ENCODE measurements at regions not wholly inside any gene's neighbourhood (a gene's known extent, or its start where the extent isn't known, plus 50 kb on each side); places are given as distances from the start of the nearest gene placed in this dataset.

DNA sequence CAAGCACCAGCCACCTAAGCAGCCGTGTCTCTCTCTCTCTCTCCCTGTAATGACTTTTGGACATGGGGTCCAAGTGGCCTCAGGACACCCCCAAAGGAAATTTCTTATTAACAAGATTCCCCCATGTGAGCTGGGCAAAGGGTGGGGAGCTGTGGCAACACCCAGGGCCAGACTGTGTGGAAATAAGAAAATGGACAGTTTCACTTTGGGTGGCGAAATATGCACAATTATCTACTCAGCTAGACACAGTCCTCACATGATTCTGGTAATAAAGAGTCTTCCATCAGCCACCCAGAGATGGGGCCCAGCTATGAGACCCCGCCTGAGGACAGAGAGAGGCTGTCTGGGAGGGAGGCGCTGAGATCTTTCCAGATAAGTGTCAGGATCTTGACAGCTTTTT is 96.8 kb upstream of the TPM1 start:
- no peaks in the 10 kb centered on the region for H3K79me2 ChIP-seq (ENCODE audit: low read length)
- H2AFZ ChIP-seq (ENCODE audit: low read depth, low read length) = no peak overlapping the region
- H3K9ac ChIP-seq (ENCODE audit: low read length) = no peak overlapping the region
- no peak overlapping the region for H3K4me2 ChIP-seq (ENCODE audit: low read length)
- H3K36me3 ChIP-seq (replicated peaks; ENCODE audit: low read depth, low read length) = no peaks in the 10 kb centered on the region
- TF ChIP-seq CTCF (IDR thresholded peaks at IDR 0.05; ENCODE audit: low read depth, low read length) = no peak
- TF ChIP-seq EZH2phosphoT487 (IDR thresholded peaks at IDR 0.05; ENCODE audit: low read depth) = no peak
- no peak overlapping the region for H3K27ac ChIP-seq (ENCODE audit: low read length)
- no peaks in the 10 kb centered on the region for H3K4me1 ChIP-seq (ENCODE audit: low read length)
- no peaks in the 10 kb centered on the region for H3K9me3 ChIP-seq (ENCODE audit: insufficient read depth, low read length)
- no peaks in the 10 kb centered on the region for H4K20me1 ChIP-seq (ENCODE audit: insufficient read depth, low read length)
- H3K4me3 ChIP-seq (ENCODE audit: low read length) = no peak overlapping the region
- H3K27me3 ChIP-seq (ENCODE audit: low read depth, low read length) = peaks cover 24% of the 10 kb centered on the region

GRCh38 chr15:62946940-62947339 is 95.6 kb upstream of the TPM1 start:
- Histone ChIP-seq H3K4me1 (ENCODE audit: low read length) (no peaks in the 10 kb centered on the region), H3K27me3 (ENCODE audit: low read depth, low read length) (peaks cover 35% of the 10 kb centered on the region), H3K27ac (ENCODE audit: low read length) (no peak overlapping the region), H3K9ac (ENCODE audit: low read length) (no peak overlapping the region), H2AFZ (ENCODE audit: low read depth, low read length) (no peak overlapping the region), H3K36me3 (replicated peaks; ENCODE audit: low read depth, low read length) (no peaks in the 10 kb centered on the region), H4K20me1 (ENCODE audit: insufficient read depth, low read length) (no peaks in the 10 kb centered on the region), H3K4me2 (ENCODE audit: low read length) (no peak overlapping the region), H3K79me2 (ENCODE audit: low read length) (no peaks in the 10 kb centered on the region), H3K4me3 (ENCODE audit: low read length) (no peak overlapping the region), H3K9me3 (ENCODE audit: insufficient read depth, low read length) (no peaks in the 10 kb centered on the region)
- TF ChIP-seq EZH2phosphoT487 (IDR thresholded peaks at IDR 0.05; ENCODE audit: low read depth) (no peak), CTCF (IDR thresholded peaks at IDR 0.05; ENCODE audit: low read depth, low read length) (no peak)

DNA sequence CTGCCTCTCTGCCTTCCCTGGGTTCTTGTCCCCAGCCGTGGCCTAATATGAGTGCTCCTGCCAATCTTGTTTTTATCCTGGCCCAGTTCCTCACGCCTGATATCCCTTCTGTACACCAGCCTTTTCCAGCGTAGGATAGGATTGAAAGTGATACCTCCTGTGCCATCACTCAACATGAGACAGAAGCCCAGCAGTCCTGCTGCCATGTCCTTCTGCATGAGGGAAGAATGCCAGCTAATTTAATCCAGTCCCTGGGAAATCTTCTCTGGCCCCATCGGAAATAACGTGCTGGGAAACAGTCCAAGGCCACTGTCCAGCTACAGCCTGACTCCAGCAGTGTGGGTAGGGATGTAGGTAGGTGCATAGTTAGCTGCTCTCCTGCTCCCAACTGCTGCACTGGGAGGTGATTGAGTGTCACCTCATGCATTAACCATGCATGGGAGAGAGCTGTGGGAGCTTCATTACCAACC is 92.0 kb upstream of the TPM1 start:
- TF ChIP-seq CTCF (IDR thresholded peaks at IDR 0.05; ENCODE audit: low read depth, low read length) = no peak
- no peak for TF ChIP-seq EZH2phosphoT487 (IDR thresholded peaks at IDR 0.05; ENCODE audit: low read depth)
- no peak overlapping the region for H3K9ac ChIP-seq (ENCODE audit: low read length)
- no peak overlapping the region for H3K4me2 ChIP-seq (ENCODE audit: low read length)
- H2AFZ ChIP-seq (ENCODE audit: low read depth, low read length) = no peak overlapping the region
- H3K9me3 ChIP-seq (ENCODE audit: insufficient read depth, low read length) = no peaks in the 10 kb centered on the region
- H3K79me2 ChIP-seq (ENCODE audit: low read length) = no peaks in the 10 kb centered on the region
- no peaks in the 10 kb centered on the region for H4K20me1 ChIP-seq (ENCODE audit: insufficient read depth, low read length)
- H3K27ac ChIP-seq (ENCODE audit: low read length) = no peak overlapping the region
- H3K27me3 ChIP-seq (ENCODE audit: low read depth, low read length) = peaks cover 35% of the 10 kb centered on the region
- H3K4me1 ChIP-seq (ENCODE audit: low read length) = no peaks in the 10 kb centered on the region
- H3K36me3 ChIP-seq (replicated peaks; ENCODE audit: low read depth, low read length) = no peaks in the 10 kb centered on the region
- H3K4me3 ChIP-seq (ENCODE audit: low read length) = no peak overlapping the region

- H3K4me1 ChIP-seq (ENCODE audit: low read length) = no peaks in the 10 kb centered on the region
- no peak overlapping the region for H3K9ac ChIP-seq (ENCODE audit: low read length)
- no peak overlapping the region for H3K4me3 ChIP-seq (ENCODE audit: low read length)
- no peaks in the 10 kb centered on the region for H3K79me2 ChIP-seq (ENCODE audit: low read length)
- no peak overlapping the region for H3K27ac ChIP-seq (ENCODE audit: low read length)
- H3K4me2 ChIP-seq (ENCODE audit: low read length) = no peak overlapping the region
- no peaks in the 10 kb centered on the region for H3K36me3 ChIP-seq (replicated peaks; ENCODE audit: low read depth, low read length)
- no peak for TF ChIP-seq EZH2phosphoT487 (IDR thresholded peaks at IDR 0.05; ENCODE audit: low read depth)
- no peak for TF ChIP-seq CTCF (IDR thresholded peaks at IDR 0.05; ENCODE audit: low read depth, low read length)
- H4K20me1 ChIP-seq (ENCODE audit: insufficient read depth, low read length) = no peaks in the 10 kb centered on the region
- no peaks in the 10 kb centered on the region for H3K9me3 ChIP-seq (ENCODE audit: insufficient read depth, low read length)
- H3K27me3 ChIP-seq (ENCODE audit: low read depth, low read length) = peaks cover 33% of the 10 kb centered on the region
- H2AFZ ChIP-seq (ENCODE audit: low read depth, low read length) = no peak overlapping the region
These were observed 91.1 kb upstream of the TPM1 start for GRCh38 chr15:62951481-62951880.

Measured in OCI-LY3 (cell line).